Lower lobe of right lung (tissue), 2 donors: ENCODE measurements at regions not wholly inside any gene's neighbourhood (a gene's known extent, or its start where the extent isn't known, plus 50 kb on each side); places are given as distances from the start of the nearest gene placed in this dataset.

ENCODE experiments used
- ATAC-seq, 2 donors: fragments of 200-7000 bp; cut with Tn5 transposase; one replicate each; pipeline ENCODE4 v1.9.1; 2020 to 2022; ENCODE audit warnings: mild to moderate bottlenecking in 2 of 2, moderate library complexity in 2 of 2
- DNase-seq: peaks from one replicate; pipeline ENCODE4 v3.0.0-alpha.2; 2020
- H3K27ac ChIP-seq: fragments of 200-600 bp; one replicate; pipeline ENCODE4 v1.8.0; 2022
- H3K27me3 ChIP-seq: fragments of 200-600 bp; one replicate; pipeline ENCODE4 v1.8.0; 2022; ENCODE audit warnings: low read depth
- H3K36me3 ChIP-seq: fragments of 200-600 bp; one replicate; pipeline ENCODE4 v1.8.0; 2022; ENCODE audit warnings: mild to moderate bottlenecking
- H3K4me1 ChIP-seq: fragments of 200-600 bp; one replicate; pipeline ENCODE4 v1.8.0; 2022
- H3K4me3 ChIP-seq: fragments of 200-600 bp; one replicate; pipeline ENCODE4 v1.8.0; 2022; ENCODE audit warnings: mild to moderate bottlenecking
- H3K9me3 ChIP-seq: fragments of 200-600 bp; one replicate; pipeline ENCODE4 v1.8.0; 2022
- CTCF ChIP-seq: fragments of 200-600 bp; IDR thresholded peaks from one replicate; pipeline ENCODE4 v1.8.0; 2022; ENCODE audit warnings: antibody characterized with exemption, mild to moderate bottlenecking
- intact Hi-C: fragments of 100-400 bp; cut with DNase I; formaldehyde crosslinking; loops from one replicate; pipeline ENCODE4 v1.11.0; 2022
- donor health status: DM: no; HTN: yes; CAD: no; lungs with severe emphysema.

GRCh38 chr4:66589183-66589582 lies 918.9 kb upstream of the EPHA5 start:
- intact Hi-C loops: no loop called here
- Histone ChIP-seq H3K4me1 (no peaks in the 10 kb centered on the region), H3K36me3 (no peaks in the 10 kb centered on the region), H3K27me3 (no peaks in the 10 kb centered on the region), H3K9me3 (no peaks in the 10 kb centered on the region), H3K4me3 (no peak overlapping the region), H3K27ac (no peak overlapping the region)
- DNase-seq (no peak), ATAC-seq (no peak)
- TF ChIP-seq CTCF: no peak

- no peak for ATAC-seq
Measured at GRCh38 chr4:66585767-66586166, 915.5 kb upstream of the EPHA5 start.

GRCh38 chr4:66577922-66578321 lies 907.6 kb upstream of the EPHA5 start:
- Histone ChIP-seq H3K4me1 (no peaks in the 10 kb centered on the region), H3K36me3 (no peaks in the 10 kb centered on the region), H3K9me3 (no peaks in the 10 kb centered on the region), H3K27me3 (no peaks in the 10 kb centered on the region), H3K27ac (no peak overlapping the region), H3K4me3 (no peak overlapping the region)
- ATAC-seq (no peak), DNase-seq (no peak)
- intact Hi-C loops: no loop called here
- TF ChIP-seq CTCF: no peak

More at GRCh38 chr4:66585767-66586166, 915.5 kb upstream of the EPHA5 start:
- H3K4me3 ChIP-seq: no peak overlapping the region
- no peak for DNase-seq
- no peak for TF ChIP-seq CTCF
- H3K36me3 ChIP-seq: no peaks in the 10 kb centered on the region
- no peak overlapping the region for H3K27ac ChIP-seq
- no peaks in the 10 kb centered on the region for H3K27me3 ChIP-seq
- intact Hi-C loops: no loop called here
- no peaks in the 10 kb centered on the region for H3K4me1 ChIP-seq
- no peaks in the 10 kb centered on the region for H3K9me3 ChIP-seq

GRCh38 chr4:66575008-66575696 lies 904.9 kb upstream of the EPHA5 start:
- H3K27me3 ChIP-seq: no peaks in the 10 kb centered on the region
- intact Hi-C loops: no loop called here
- DNase-seq (no peak), ATAC-seq (no peak)
- H3K4me3 ChIP-seq: no peak overlapping the region
- H3K9me3 ChIP-seq: no peaks in the 10 kb centered on the region
- no peaks in the 10 kb centered on the region for H3K4me1 ChIP-seq
- H3K27ac ChIP-seq: no peak overlapping the region
- no peaks in the 10 kb centered on the region for H3K36me3 ChIP-seq
- TF ChIP-seq CTCF: no peak

GRCh38 chr4:66574145-66574978 lies 904.1 kb upstream of the EPHA5 start:
- no peak overlapping the region for H3K27ac ChIP-seq

More at GRCh38 chr4:66574145-66574978, 904.1 kb upstream of the EPHA5 start:
- Histone ChIP-seq H3K4me3 (no peak overlapping the region), H3K36me3 (no peaks in the 10 kb centered on the region), H3K4me1 (no peaks in the 10 kb centered on the region), H3K27me3 (no peaks in the 10 kb centered on the region), H3K9me3 (no peaks in the 10 kb centered on the region)
- ATAC-seq (no peak), DNase-seq (no peak)
- no peak for TF ChIP-seq CTCF
- intact Hi-C loops: no loop called here
